HCT116 (cell line): ENCODE measurements at regions not wholly inside any gene's neighbourhood (a gene's known extent, or its start where the extent isn't known, plus 50 kb on each side); places are given as distances from the start of the nearest gene placed in this dataset.

Source experiments
- ATAC-seq: fragments of 200-7000 bp; cut with Tn5 transposase; 2 replicates; pipeline ENCODE4 v1.9.1; 2020; ENCODE audit warnings: mild to moderate bottlenecking, moderate library complexity
- BruUV-seq: library from RNA; stranded (reverse); fragments of 400-500 nt; replicated peaks from 2 replicates; lab custom pipeline; 2021; lab: Mats Ljungman, UMichigan
- CTCF ChIA-PET: fragments of 300-600 bp; sonication (Branson Sonifier 250); formaldehyde crosslinking; loops from one replicate; lab custom pipeline; 2021; ENCODE audit warnings: antibody characterized with exemption; lab: Charles Lee
- POLR2A ChIA-PET: fragments of 300-600, 350-600 bp; sonication (Branson Sonifier 250); formaldehyde crosslinking; loops from one replicate; lab custom pipeline; 2021; ENCODE audit warnings: antibody characterized with exemption; lab: Charles Lee
- RAD21 ChIA-PET, 2 experiments: fragments of 300-600 bp; sonication (Branson Sonifier 250); formaldehyde crosslinking; loops; one replicate each; lab custom pipeline; 2023; ENCODE audit warnings: low total read pairs in 2 of 2; ENCODE audit not compliant: uncharacterized antibody in 2 of 2, unreplicated experiment in 2 of 2, low non-redundant PET in 1 of 2; lab: Charles Lee
- DNase-seq: peaks from one replicate; pipeline ENCODE4 v3.0.0-alpha.2; 2010; ENCODE audit warnings: low read depth, low spot score
- H2AFZ ChIP-seq: fragments of 200-600 bp; shearing (Covaris generic), sonication (generic); 2 replicates; pipeline ENCODE4 v1.6.1; 2017; ENCODE audit warnings: low read depth, mixed run types, mixed read lengths, antibody characterized with exemption, low read length; ENCODE audit not compliant: poor library complexity, severe bottlenecking
- H3K27ac ChIP-seq: 2 replicates; pipeline ENCODE4 v1.5.1; 2012; ENCODE audit warnings: low read depth, low read length
- H3K27me3 ChIP-seq: fragments of 200-600 bp; sonication (generic); 2 replicates; pipeline ENCODE4 v1.6.1; 2016; ENCODE audit warnings: mixed run types, low read length, mixed read lengths; ENCODE audit not compliant: insufficient read depth
- H3K36me3 ChIP-seq, 2 experiments: fragments of 200-500 bp in 1 of 2; fragments of 200-600 bp in 1 of 2; sonication (Bioruptor generic) in 1 of 2; sonication (generic) in 1 of 2; 2 replicates each; pipeline versions ENCODE4 v1.5.1 to v1.6.1; 2014 to 2016; ENCODE audit warnings: low read length in 2 of 2, inconsistent platforms in 1 of 2, mixed read lengths in 1 of 2, mixed run types in 1 of 2; ENCODE audit not compliant: insufficient read depth in 2 of 2, control insufficient read depth in 1 of 2
- H3K4me1 ChIP-seq, 2 experiments: fragments of 200-600 bp in 1 of 2; sonication (generic) in 1 of 2; 2 replicates each; pipeline versions ENCODE4 v1.5.1 to v1.6.1; 2012 to 2017; ENCODE audit warnings: low read length in 2 of 2, inconsistent platforms in 1 of 2, mild to moderate bottlenecking in 1 of 2, mixed read lengths in 1 of 2, mixed run types in 1 of 2, moderate library complexity in 1 of 2; ENCODE audit not compliant: insufficient read depth in 2 of 2, control insufficient read depth in 1 of 2
- H3K4me2 ChIP-seq: fragments of 200-600 bp; sonication (generic); 2 replicates; pipeline ENCODE4 v1.6.1; 2017; ENCODE audit warnings: mixed run types, low read length, mixed read lengths
- H3K4me3 ChIP-seq, 2 experiments: fragments of 200-600 bp in 1 of 2; sonication (generic) in 1 of 2; replicated peaks in 1 of 2; 2 replicates each; pipeline ENCODE4 v1.5.1; 2011 to 2016; ENCODE audit warnings: low read length in 2 of 2, control low read depth in 1 of 2, low read depth in 1 of 2, mild to moderate bottlenecking in 1 of 2, mixed read lengths in 1 of 2, mixed run types in 1 of 2
- H3K79me2 ChIP-seq: fragments of 200-600 bp; sonication (generic); 2 replicates; pipeline ENCODE4 v1.6.1; 2017; ENCODE audit warnings: mild to moderate bottlenecking, mixed run types, low read length, moderate library complexity, mixed read lengths; ENCODE audit not compliant: insufficient read depth
- H3K9ac ChIP-seq: fragments of 200-600 bp; sonication (generic); 2 replicates; pipeline ENCODE4 v1.6.1; 2016; ENCODE audit warnings: low read length, mixed read lengths
- H3K9me2 ChIP-seq: fragments of 200-600 bp; sonication (generic), shearing (Covaris generic); 2 replicates; pipeline ENCODE4 v1.6.1; 2017; ENCODE audit warnings: mixed run types, mild to moderate bottlenecking, moderate library complexity; ENCODE audit not compliant: insufficient read depth
- H3K9me3 ChIP-seq, 2 experiments: fragments of 200-500 bp in 1 of 2; fragments of 200-600 bp in 1 of 2; sonication (Bioruptor generic) in 1 of 2; sonication (generic) in 1 of 2; 2 replicates each; pipeline ENCODE4 v1.6.1; 2014 to 2017; ENCODE audit warnings: low read length in 2 of 2, mixed read lengths in 2 of 2, inconsistent platforms in 1 of 2, low read depth in 1 of 2, mild to moderate bottlenecking in 1 of 2, mixed run types in 1 of 2, moderate library complexity in 1 of 2; ENCODE audit not compliant: control insufficient read depth in 1 of 2, insufficient read depth in 1 of 2
- H4K20me1 ChIP-seq: fragments of 200-600 bp; sonication (generic), shearing (Covaris generic); 2 replicates; pipeline ENCODE4 v1.6.1; 2017; ENCODE audit warnings: mixed run types, mild to moderate bottlenecking, moderate library complexity; ENCODE audit not compliant: insufficient read depth
- CBX3 ChIP-seq: IDR thresholded peaks from 2 replicates; pipeline ENCODE4 v1.6.1; 2012; ENCODE audit warnings: low read depth
- ELF1 ChIP-seq: IDR thresholded peaks from 2 replicates; pipeline ENCODE4 v1.6.1; 2012; ENCODE audit warnings: low read depth, borderline replicate concordance
- EZH2 ChIP-seq: fragments of 200-600 bp; sonication (generic); IDR thresholded peaks from 2 replicates; pipeline ENCODE4 v1.6.1; 2017; ENCODE audit warnings: antibody characterized with exemption, mixed run types
- JUND ChIP-seq: IDR thresholded peaks from 2 replicates; pipeline ENCODE4 v1.6.1; 2012
- POLR2AphosphoS5 ChIP-seq: IDR thresholded peaks from 2 replicates; pipeline ENCODE4 v1.6.1; 2011; ENCODE audit warnings: mild to moderate bottlenecking, low read depth, low read length, moderate library complexity
- RAD21 ChIP-seq: IDR thresholded peaks from 2 replicates; pipeline ENCODE4 v1.6.1; 2012; ENCODE audit warnings: low read depth, mild to moderate bottlenecking
- REST ChIP-seq: IDR thresholded peaks from 2 replicates; pipeline ENCODE4 v1.6.1; 2012; ENCODE audit warnings: low read depth
- SIN3A ChIP-seq: IDR thresholded peaks from 2 replicates; pipeline ENCODE4 v1.6.1; 2012; ENCODE audit warnings: low read depth
- SP1 ChIP-seq: IDR thresholded peaks from 2 replicates; pipeline ENCODE4 v1.6.1; 2012; ENCODE audit warnings: low read depth
- SRF ChIP-seq: IDR thresholded peaks from 2 replicates; pipeline ENCODE4 v1.6.1; 2012; ENCODE audit warnings: low read depth
- TCF7L2 ChIP-seq: IDR thresholded peaks from 2 replicates; pipeline ENCODE4 v1.7.0; 2011; ENCODE audit warnings: borderline replicate concordance, inconsistent platforms; ENCODE audit not compliant: insufficient read depth, insufficient read length; ENCODE audit errors: extremely low read depth
- intact Hi-C: fragments of 100-400 bp; cut with micrococcal nuclease; formaldehyde crosslinking; loops from 2 replicates; pipeline ENCODE4 v1.10.0; 2022
- TF ChIP-seq, protein P1 (sequence below), 3 experiments: fragments of 200-600 bp in 1 of 3; sonication (generic) in 1 of 3; IDR thresholded peaks in 2 of 3; conservative IDR thresholded peaks in 1 of 3; 2 replicates each; pipeline ENCODE4 v1.5.1; 2012 to 2017; ENCODE audit warnings: low read depth in 2 of 3, low read length in 2 of 3, antibody characterized with exemption in 1 of 3, borderline replicate concordance in 1 of 3, control low read depth in 1 of 3, mild to moderate bottlenecking in 1 of 3, mixed read lengths in 1 of 3, mixed run types in 1 of 3, moderate library complexity in 1 of 3; ENCODE audit not compliant: insufficient read depth in 1 of 3

GRCh38 chr14:29156096-29156495 lies 389.5 kb downstream of the FOXG1 start:
- no peaks in the 10 kb centered on the region for H3K27me3 ChIP-seq
- CTCF ChIA-PET = no interaction called here
- H2AFZ ChIP-seq = no peak overlapping the region
- H3K9me3 ChIP-seq = peaks cover 8% of the 10 kb centered on the region in 2 experiments; a peak in 3 of 4 replicates
- H3K79me2 ChIP-seq = no peaks in the 10 kb centered on the region
- RAD21 ChIA-PET = no interaction called here
- H3K4me2 ChIP-seq = no peak overlapping the region
- no peak overlapping the region for H3K27ac ChIP-seq
- POLR2A ChIA-PET = no interaction called here
- ATAC-seq (no peak), DNase-seq (no peak)
- H3K4me1 ChIP-seq = no peaks in the 10 kb centered on the region
- no peaks in the 10 kb centered on the region for H3K36me3 ChIP-seq
- intact Hi-C loops = no loop called here
- TF ChIP-seq EZH2 (no peak), ELF1 (no peak), SIN3A (no peak), RAD21 (no peak), JUND (no peak), SRF (no peak), CBX3 (no peak), TCF7L2 (no peak), POLR2AphosphoS5 (no peak), REST (no peak), SP1 (no peak)
- TF ChIP-seq, protein P1, sequence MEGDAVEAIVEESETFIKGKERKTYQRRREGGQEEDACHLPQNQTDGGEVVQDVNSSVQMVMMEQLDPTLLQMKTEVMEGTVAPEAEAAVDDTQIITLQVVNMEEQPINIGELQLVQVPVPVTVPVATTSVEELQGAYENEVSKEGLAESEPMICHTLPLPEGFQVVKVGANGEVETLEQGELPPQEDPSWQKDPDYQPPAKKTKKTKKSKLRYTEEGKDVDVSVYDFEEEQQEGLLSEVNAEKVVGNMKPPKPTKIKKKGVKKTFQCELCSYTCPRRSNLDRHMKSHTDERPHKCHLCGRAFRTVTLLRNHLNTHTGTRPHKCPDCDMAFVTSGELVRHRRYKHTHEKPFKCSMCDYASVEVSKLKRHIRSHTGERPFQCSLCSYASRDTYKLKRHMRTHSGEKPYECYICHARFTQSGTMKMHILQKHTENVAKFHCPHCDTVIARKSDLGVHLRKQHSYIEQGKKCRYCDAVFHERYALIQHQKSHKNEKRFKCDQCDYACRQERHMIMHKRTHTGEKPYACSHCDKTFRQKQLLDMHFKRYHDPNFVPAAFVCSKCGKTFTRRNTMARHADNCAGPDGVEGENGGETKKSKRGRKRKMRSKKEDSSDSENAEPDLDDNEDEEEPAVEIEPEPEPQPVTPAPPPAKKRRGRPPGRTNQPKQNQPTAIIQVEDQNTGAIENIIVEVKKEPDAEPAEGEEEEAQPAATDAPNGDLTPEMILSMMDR (IDR thresholded peaks at IDR 0.05 in 2 of 3, conservative IDR thresholded peaks at IDR 0.05 in 1 of 3; ENCODE audit: borderline replicate concordance in 1 of 3, insufficient read depth in 1 of 3, low read depth in 2 of 3, low read length in 2 of 3) = no peak
- no TSS peak for BruUV-seq
- H3K4me3 ChIP-seq = no peak overlapping the region
- no peaks in the 10 kb centered on the region for H4K20me1 ChIP-seq
- H3K9me2 ChIP-seq = no peaks in the 10 kb centered on the region
- H3K9ac ChIP-seq = no peak overlapping the region
